ENCODE measurements at regions not wholly inside any gene's neighbourhood (a gene's known extent, or its start where the extent isn't known, plus 50 kb on each side); places are given as distances from the start of the nearest gene placed in this dataset.
"Not testable (repeated sequence)": the region's sequence is repeated elsewhere in the genome, so short reads cannot be mapped to it uniquely, and the experiment has no call there.

GRCh38 chr12:131321988-131322387 lies 368.3 kb downstream of the ADGRD1 start:
- Histone ChIP-seq H3K9me3 (ENCODE audit: control insufficient read depth, low read depth, low read length) (no peaks in the 10 kb centered on the region), H3K36me3 (ENCODE audit: control insufficient read depth in 2 of 2, extremely low read depth in 1 of 2, insufficient read depth in 2 of 2, low read length in 2 of 2) (no peaks in the 10 kb centered on the region), H2AFZ (ENCODE audit: control insufficient read depth, low read length) (no peak overlapping the region), H3K4me3 (ENCODE audit: control insufficient read depth in 2 of 3, extremely low read depth in 1 of 3, insufficient read depth in 2 of 3, low read depth in 1 of 3, low read length in 3 of 3) (no peak overlapping the region), H3K4me1 (ENCODE audit: control insufficient read depth, extremely low read depth, insufficient read depth, low read length) (no peaks in the 10 kb centered on the region), H3K27ac (ENCODE audit: control insufficient read depth, insufficient read depth, low read length) (no peak overlapping the region), H3K9ac (ENCODE audit: control insufficient read depth, extremely low read depth, insufficient read depth, low read length) (no peak overlapping the region), H3K79me2 (ENCODE audit: control insufficient read depth, insufficient read depth, low read length) (no peaks in the 10 kb centered on the region), H4K20me1 (ENCODE audit: control insufficient read depth, extremely low read depth, insufficient read depth, low read length) (no peaks in the 10 kb centered on the region), H3K9me1 (ENCODE audit: control insufficient read depth, extremely low read depth, insufficient read depth, low read length) (no peaks in the 10 kb centered on the region), H3K27me3 (ENCODE audit: control insufficient read depth, extremely low read depth, insufficient read depth, low read length) (no peaks in the 10 kb centered on the region), H3K4me2 (ENCODE audit: control insufficient read depth, extremely low read depth, insufficient read depth, low read depth, low read length) (no peak overlapping the region)
- no peak for FAIRE-seq
- no peak for DNase-seq (ENCODE audit: low read depth, low spot score)
- dilution Hi-C loops (cut with MboI; ENCODE audit: extremely low pct_ligation_motif_present, low sequenced_read_pairs), result no loop called here
- TF ChIP-seq CTCF (optimal IDR thresholded peaks at IDR 0.05 in 1 of 3, IDR thresholded peaks at IDR 0.05 in 1 of 3, conservative IDR thresholded peaks at IDR 0.05 in 1 of 3; ENCODE audit: extremely low read depth in 1 of 3, insufficient read depth in 2 of 3, low read length in 3 of 3) (no peak), EZH2 (IDR thresholded peaks at IDR 0.05; ENCODE audit: low read length) (no peak)

DNA sequence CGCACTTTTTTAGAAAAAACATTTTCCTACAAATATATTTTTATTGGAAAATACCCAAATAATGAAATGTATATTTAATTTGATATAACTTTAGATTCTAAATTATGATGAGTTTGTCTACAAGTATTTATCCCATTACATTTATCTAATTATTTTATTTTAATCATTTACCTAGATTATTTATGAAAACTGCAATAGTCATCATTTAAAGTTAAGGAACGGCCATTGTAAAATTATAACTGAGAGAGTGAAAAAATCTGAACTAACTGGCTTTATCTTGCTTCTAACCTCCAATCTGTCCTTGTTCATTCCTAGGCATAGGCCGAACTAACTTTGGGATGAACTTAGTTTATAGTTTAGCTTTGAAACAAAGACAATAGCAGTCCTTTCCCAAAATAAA lies 368.8 kb downstream of the ADGRD1 start:
- not testable (repeated sequence) for FAIRE-seq; H3K9me1 ChIP-seq (ENCODE audit: control insufficient read depth, extremely low read depth, insufficient read depth, low read length)

DNA sequence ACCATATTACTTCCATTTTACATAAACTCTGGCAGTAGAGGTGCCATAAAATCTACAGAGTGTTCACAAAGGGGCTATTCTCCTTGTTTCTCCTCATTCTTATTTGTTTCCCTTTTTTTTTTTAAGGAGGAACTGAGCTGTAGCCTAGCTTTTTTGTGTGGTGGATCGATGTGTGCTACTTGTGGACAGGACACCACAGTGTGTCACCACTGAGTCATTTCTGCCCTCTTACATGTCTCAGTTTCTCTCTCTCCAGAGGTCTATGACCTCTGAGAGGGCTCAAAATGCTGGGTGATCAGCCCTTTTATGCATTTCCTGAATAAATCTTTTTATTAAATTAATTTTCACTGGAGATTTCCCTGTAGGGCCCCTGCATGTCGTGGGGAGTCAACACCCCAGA lies 370.2 kb downstream of the ADGRD1 start:
- dilution Hi-C loops (cut with MboI; ENCODE audit: extremely low pct_ligation_motif_present, low sequenced_read_pairs), result no loop called here
- Histone ChIP-seq H3K27ac (ENCODE audit: control insufficient read depth, insufficient read depth, low read length) (no peak overlapping the region), H2AFZ (ENCODE audit: control insufficient read depth, low read length) (no peak overlapping the region), H3K27me3 (ENCODE audit: control insufficient read depth, extremely low read depth, insufficient read depth, low read length) (no peaks in the 10 kb centered on the region), H3K9me3 (ENCODE audit: control insufficient read depth, low read depth, low read length) (no peaks in the 10 kb centered on the region), H3K4me2 (ENCODE audit: control insufficient read depth, extremely low read depth, insufficient read depth, low read depth, low read length) (no peak overlapping the region), H3K36me3 (ENCODE audit: control insufficient read depth in 2 of 2, extremely low read depth in 1 of 2, insufficient read depth in 2 of 2, low read length in 2 of 2) (no peaks in the 10 kb centered on the region), H3K9me1 (ENCODE audit: control insufficient read depth, extremely low read depth, insufficient read depth, low read length) (no peaks in the 10 kb centered on the region), H3K4me3 (ENCODE audit: control insufficient read depth in 2 of 3, extremely low read depth in 1 of 3, insufficient read depth in 2 of 3, low read depth in 1 of 3, low read length in 3 of 3) (no peak overlapping the region), H3K9ac (ENCODE audit: control insufficient read depth, extremely low read depth, insufficient read depth, low read length) (no peak overlapping the region), H4K20me1 (ENCODE audit: control insufficient read depth, extremely low read depth, insufficient read depth, low read length) (no peaks in the 10 kb centered on the region), H3K4me1 (ENCODE audit: control insufficient read depth, extremely low read depth, insufficient read depth, low read length) (no peaks in the 10 kb centered on the region), H3K79me2 (ENCODE audit: control insufficient read depth, insufficient read depth, low read length) (no peaks in the 10 kb centered on the region)
- TF ChIP-seq EZH2 (IDR thresholded peaks at IDR 0.05; ENCODE audit: low read length), result no peak
- TF ChIP-seq CTCF (optimal IDR thresholded peaks at IDR 0.05 in 1 of 3, IDR thresholded peaks at IDR 0.05 in 1 of 3, conservative IDR thresholded peaks at IDR 0.05 in 1 of 3; ENCODE audit: extremely low read depth in 1 of 3, insufficient read depth in 2 of 3, low read length in 3 of 3), result no peak
- DNase-seq (ENCODE audit: low read depth, low spot score), result no peak
- no peak for FAIRE-seq

More for the DNA sequence above, 368.8 kb downstream of the ADGRD1 start:
- H3K9ac ChIP-seq (ENCODE audit: control insufficient read depth, extremely low read depth, insufficient read depth, low read length); H3K9me3 ChIP-seq (ENCODE audit: control insufficient read depth, low read depth, low read length); H4K20me1 ChIP-seq (ENCODE audit: control insufficient read depth, extremely low read depth, insufficient read depth, low read length); H3K4me2 ChIP-seq (ENCODE audit: control insufficient read depth, extremely low read depth, insufficient read depth, low read depth, low read length); H3K27me3 ChIP-seq (ENCODE audit: control insufficient read depth, extremely low read depth, insufficient read depth, low read length); H2AFZ ChIP-seq (ENCODE audit: control insufficient read depth, low read length); H3K79me2 ChIP-seq (ENCODE audit: control insufficient read depth, insufficient read depth, low read length); dilution Hi-C loops (cut with MboI; ENCODE audit: extremely low pct_ligation_motif_present, low sequenced_read_pairs); H3K27ac ChIP-seq (ENCODE audit: control insufficient read depth, insufficient read depth, low read length); H3K4me1 ChIP-seq (ENCODE audit: control insufficient read depth, extremely low read depth, insufficient read depth, low read length); H3K36me3 ChIP-seq (ENCODE audit: control insufficient read depth in 2 of 2, extremely low read depth in 1 of 2, insufficient read depth in 2 of 2, low read length in 2 of 2); H3K4me3 ChIP-seq (ENCODE audit: control insufficient read depth in 2 of 3, extremely low read depth in 1 of 3, insufficient read depth in 2 of 3, low read depth in 1 of 3, low read length in 3 of 3); DNase-seq (ENCODE audit: low read depth, low spot score): not testable (repeated sequence)

All from keratinocyte (primary cell).